SKM-1 (cell line): ENCODE measurements at regions not wholly inside any gene's neighbourhood (a gene's known extent, or its start where the extent isn't known, plus 50 kb on each side); places are given as distances from the start of the nearest gene placed in this dataset.
A peak's percentile ranks its signal among the peaks of the same experiment; 100 is the strongest.
"Not testable (repeated sequence)": the region's sequence is repeated elsewhere in the genome, so short reads cannot be mapped to it uniquely, and the experiment has no call there.

Experiments used
- DNase-seq: peaks from one replicate; lab custom pipeline; 2025; ENCODE audit not compliant: unreplicated experiment; lab: John Stamatoyannopoulos, UW

DNA sequence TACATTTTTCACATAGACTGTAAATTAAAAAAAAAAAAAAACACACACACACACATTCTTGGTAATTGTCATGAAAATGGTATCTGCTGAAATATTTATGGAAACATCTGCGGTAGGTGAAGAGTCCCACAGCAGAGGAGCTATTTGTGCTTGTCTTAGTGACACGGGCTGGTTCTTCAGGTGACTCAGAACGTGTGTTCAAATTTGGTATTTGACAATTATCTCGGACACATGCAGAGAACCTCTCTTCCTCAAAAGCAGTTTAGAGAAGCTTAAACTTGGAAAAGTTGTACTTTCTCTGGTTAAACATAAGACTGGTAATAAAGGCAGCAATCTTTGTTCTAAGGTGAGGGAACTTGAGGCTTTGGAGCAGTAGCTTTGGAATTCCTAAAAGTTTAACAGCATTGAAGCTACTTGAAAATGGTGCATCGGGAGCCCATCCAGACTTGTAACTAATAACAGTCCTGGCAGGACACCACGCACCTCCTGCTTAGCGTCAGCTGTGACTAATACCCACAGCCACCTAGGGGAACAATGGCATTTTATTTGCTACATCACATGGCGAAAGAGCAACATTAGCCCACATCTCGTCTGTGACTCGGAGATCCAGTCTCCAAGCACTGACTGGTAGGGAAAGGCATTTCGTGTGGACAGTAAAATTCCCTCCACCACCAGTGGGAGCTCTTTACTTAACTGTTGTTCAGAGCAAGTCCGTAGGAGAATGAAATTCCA lies 1505.1 kb upstream of the SLC10A2 start:
- DNase-seq = peak; percentile 22

DNA sequence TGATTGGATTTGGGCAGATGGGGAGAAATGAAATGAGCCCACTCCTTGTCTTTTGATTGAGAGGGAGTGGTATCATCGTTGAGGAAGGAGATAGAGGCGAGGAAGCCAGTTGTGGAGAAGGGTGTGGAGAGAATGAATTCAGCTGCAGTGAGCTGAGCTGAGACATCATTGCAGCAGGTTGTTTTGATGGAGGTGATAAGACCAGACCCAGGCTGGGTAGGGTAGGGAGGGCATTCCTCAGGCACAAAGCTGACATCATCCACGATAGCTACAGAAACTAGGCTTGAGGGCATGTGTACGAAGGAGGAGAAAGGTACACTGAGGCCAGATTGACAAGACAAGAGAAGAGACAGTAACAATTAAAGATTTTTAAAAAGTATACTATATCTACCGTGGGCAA lies 1500.9 kb upstream of the SLC10A2 start:
- DNase-seq = no peak

DNA sequence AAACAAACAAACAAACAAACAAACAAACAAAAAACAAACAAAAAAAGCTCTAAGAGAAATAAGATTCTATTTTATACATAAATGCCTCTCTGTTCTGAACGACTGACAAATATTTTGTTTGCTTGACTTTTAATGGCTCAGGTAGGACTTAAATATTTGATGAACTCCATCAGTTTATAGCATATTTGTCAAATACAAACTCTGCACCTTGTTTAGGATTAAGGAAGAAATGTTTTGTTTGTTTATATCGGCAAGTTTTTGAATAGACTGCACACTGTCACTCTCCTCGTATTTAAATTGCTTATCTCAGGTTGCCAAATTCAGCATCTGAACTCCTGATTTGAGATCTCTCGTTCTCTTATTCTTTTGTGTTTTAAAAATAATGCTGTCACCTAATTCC lies 1499.7 kb upstream of the SLC10A2 start:
- no peak for DNase-seq

DNA sequence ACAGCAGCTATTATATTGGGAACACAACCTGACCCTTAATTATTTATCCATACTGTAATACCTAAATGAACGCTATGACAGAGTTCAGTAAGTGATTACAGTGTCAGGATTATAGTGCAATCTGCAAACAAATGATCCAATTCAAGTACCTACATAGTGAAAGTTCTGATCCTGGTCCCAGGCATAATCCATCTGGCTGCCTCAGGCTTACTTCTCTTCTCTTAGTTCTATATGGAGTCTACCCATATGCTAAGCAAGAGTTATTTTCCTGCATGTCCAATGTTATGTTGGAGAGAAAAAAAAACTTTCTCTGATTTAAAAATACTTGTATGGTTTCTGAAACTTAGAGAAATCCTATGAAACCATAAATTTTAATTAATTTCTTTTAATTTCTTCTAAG lies 1487.7 kb upstream of the SLC10A2 start:
- no peak for DNase-seq

DNA sequence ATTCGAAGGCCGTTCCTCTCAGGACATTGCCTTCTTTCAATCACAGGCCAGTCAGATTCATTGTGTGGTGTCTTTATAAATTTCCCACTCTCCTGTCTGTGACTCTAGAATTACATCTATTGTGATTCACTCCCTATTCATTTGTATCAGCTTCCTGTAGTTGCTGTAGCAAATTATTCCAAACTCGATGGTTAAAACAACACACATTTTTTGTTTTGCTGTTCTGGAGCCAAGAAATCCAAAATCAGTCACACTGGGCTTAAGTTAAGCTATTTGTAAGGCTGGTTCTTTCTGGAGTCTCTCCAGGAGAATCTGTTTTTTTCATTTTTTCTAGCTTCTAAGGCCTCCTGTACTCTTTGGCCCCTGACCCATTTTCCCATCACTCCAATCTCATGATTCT lies 1487.0 kb upstream of the SLC10A2 start:
- DNase-seq = no peak

DNA sequence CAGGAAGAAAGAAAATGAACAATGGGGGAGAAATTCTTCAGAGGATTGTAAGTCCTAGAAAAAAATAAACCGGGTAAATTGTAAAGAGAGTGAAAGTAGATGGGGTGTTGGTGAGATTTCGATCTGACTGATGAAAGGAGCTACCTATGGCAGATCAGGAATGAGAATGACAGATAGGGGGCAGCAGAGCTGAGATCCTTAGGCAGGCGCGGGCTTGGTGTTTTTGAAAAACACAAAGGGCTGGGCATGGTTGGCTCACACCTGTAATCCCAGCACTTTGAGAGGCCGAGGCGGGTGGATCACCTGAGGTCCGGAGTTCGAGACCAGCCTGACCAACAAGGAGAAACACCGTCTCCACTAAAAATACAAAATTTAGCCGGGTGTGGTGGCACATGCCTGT lies 1468.6 kb upstream of the SLC10A2 start:
- no peak for DNase-seq

DNA sequence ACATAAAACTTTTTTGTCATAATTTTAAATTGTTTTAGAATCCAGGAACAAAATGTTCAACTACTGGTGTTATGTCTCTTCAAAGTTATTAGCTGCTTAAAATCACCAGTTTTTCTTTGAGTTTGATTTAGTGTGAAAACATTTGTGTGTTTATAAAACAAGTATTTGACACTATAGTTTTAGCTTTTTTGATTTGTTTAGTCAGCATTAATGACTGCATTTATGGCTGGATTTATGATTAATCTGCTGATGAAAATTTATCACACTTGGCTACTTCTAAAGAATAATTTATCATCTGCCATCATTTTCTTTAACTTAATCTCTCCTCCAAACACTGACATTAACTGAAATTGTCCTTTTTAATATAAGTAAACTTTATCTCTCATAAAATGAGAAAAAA lies 1465.9 kb upstream of the SLC10A2 start:
- DNase-seq = no peak

DNA sequence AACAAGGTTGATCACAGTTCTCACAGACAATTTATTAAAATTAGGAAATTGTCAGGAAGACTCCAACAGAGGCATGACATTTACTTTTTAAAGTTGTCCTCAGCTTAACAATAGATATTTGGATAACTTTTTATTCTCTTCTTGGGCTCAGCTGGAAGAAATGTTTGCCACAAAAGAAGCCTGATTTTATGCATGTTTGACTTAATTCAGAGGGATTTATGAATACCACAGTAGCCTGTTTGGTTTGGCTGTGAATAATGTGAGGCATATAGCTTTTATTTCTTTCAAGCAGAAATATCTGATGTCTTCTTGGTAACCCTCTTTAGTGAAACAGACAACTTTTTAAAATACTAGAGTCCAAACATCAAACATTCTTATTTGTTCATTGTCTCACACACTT lies 1464.5 kb upstream of the SLC10A2 start:
- no peak for DNase-seq

DNA sequence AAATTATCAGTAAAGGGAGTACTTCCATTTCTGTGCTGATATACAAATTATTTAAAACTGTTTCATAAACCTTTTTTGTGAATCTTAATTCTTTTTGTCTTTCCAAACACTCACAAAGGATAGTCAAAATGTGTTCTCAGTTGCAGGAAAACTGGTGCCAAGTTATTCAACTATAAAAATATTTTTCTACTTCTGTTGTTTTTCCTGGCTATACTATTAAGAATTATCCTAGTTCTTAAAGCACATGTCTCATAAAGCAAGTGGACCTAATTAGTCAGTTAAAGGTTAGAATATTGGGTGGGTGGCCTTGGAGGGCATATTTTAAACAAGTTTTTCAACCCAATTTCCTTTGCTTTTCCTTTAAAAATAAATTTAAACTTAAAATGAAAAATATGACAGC lies 1460.3 kb upstream of the SLC10A2 start:
- no peak for DNase-seq

DNA sequence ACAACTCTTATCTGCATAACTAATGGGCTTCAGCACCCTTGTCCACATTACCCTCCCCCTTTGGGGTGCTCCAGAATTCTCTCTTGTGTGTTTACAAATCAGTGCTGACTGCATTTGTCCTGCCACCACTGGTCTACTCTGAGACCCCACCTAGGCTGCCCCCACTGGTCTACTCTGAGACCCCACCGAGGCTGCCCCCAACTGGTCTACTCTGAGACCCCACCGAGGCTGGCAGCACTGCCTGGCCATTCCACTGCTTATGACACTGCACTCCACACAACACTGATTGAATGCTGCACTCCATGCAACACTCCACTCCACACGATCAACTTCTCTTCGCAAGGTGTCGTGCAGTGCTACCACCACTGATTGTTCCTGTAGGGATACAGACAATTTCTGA lies 1459.2 kb upstream of the SLC10A2 start:
- no peak for DNase-seq

DNA sequence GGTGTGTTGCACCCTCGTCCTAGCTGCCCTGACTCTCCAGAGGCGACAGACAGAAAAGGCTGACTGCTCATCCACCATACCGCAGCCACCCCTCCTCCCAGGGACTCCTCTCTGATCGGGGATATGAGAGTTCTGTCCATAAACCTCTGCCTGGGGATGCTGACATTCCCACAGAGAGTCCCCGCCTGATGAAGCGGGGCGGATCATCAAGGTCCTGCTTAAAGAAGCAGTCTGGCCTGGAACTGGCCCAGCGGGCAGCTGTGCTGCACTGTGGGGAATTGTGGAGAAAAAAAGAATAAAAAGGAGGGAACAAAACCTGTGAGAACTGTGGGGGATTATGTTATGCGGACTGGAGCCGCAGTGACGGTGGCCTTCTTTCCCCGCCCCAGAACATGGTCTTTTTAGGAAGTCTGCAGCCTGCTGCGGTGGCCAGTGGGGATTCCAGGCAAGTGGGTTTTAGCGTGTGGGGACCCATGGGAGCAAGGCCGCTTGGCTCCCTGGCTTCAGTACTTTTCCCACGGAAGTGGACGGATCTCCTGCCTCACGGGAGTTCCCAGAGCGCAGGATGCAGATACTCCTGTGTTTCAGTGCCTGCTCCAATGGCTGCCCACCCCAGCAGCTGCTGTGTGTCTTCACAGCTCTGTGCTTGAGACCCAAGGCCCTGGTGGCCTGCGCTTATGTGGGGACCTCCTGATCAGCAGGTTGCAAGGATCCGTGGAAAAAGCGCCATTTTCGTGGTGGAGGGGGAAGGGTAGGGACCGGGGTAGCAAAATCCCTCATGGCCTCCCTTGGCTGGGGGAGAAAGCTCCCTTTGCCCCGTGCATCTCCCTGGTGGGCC lies 1456.2 kb upstream of the SLC10A2 start:
- no peak for DNase-seq

DNA sequence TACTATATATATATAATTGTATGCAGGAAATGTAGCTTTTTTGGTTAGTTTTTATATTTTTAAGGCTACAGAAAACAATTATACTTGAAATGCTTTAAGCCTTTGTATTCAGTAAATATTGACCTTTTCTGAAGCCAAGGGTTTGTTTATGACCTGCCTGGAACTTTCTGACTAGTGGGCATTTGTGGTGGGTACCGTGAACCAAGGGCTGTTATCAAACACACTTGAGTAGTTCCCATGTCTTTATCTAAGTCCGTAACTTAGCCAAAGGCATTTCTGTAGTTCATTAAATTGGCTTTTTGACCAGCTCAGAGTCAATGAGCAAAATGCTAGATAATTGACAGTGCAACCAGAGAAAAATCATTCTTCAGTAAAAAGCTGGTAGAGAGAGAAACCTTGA lies 1444.2 kb upstream of the SLC10A2 start:
- no peak for DNase-seq

DNA sequence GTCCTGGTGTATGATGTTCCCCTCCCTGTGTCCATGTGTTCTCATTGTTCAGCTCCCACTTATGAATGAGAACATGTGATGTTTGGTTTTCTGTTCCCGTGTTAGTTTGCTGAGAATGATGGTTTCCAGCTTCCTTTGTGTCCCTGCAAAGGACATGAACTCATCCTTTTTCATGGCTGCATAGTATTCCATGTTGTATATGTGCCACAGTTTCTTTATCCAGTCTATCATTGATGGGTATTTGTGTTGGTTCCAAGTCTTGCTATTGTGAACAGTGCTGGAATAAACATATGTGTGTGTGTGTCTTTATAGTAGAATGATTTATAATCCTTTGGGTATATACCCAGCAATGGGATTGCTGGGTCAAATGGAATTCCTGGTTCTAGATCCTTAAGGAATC lies 1427.3 kb upstream of the SLC10A2 start:
- not testable (repeated sequence) for DNase-seq

DNA sequence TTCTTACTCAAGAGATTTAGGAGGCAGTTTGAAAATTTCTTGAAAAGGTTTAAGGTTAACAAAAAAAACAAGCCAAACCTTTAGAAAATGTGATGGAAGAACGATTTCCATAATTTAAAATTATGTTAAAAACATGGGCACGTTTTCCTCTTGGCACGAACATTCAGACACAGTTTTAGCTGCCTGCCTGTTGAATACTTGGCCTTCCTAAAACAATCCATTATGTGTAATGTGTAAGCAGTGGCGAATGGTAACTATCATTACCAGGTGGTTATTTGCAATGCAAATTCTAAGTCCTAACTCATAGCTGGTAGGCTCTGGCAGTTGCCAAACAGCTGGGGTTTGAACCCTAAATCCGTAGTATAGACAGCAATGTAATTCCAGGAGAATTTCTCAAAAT lies 1425.7 kb upstream of the SLC10A2 start:
- no peak for DNase-seq

DNA sequence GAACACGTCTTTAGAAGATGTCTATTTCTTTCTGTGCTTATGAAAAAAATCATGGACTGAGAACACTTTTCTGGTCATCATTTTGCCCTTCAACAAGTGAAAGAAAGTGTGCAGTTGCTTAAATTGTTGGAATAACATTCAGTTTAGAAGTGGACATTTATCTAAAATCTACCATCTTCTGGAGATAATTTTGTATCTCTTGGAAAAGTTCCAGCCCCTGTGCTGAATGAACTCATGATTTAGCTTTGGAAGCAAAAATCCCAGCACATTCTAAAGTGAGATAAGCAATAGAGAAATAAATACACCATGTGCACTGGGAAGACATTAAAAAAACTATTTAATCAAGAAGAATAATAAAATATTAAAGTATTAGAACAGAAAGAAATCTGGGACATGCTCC lies 1420.8 kb upstream of the SLC10A2 start:
- no peak for DNase-seq

DNA sequence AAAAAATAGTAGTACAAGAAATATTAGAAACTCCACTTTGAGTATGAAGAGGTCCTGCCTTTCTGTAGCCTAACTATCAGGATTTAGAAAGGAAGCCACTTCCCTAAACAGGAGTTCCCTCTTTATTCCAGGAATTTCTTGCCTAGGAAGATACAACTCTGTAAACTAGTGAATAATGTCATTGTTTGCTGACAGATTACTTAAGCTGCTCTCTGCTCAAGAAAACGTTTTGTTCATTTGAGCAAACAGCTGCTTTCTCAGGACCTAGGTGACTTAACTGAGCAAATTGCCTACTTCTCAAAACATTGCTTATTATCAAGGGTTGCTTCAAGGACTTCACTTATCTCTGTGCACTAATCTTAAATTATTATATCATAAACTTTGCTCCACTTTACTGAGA lies 1419.4 kb upstream of the SLC10A2 start:
- no peak for DNase-seq

DNA sequence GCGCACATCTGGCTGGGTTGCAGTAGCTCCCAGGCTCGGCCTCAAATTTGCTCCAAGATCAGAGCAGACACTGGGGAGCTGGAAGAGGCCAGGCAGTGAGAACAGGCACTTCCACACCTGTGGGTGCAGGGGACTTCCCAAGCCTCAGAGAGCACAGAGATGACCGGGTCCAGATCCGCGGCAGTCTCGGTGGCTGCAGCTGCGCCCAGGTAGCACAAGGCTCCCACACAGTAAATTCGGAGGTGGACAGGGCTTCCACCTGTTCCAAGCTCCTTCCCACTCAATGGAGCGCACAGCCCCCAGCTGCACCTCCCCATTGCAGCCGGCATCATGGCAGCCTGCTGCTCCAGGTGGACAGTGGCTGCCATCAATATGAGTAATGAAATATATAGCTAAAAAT lies 1417.4 kb upstream of the SLC10A2 start:
- DNase-seq = no peak

DNA sequence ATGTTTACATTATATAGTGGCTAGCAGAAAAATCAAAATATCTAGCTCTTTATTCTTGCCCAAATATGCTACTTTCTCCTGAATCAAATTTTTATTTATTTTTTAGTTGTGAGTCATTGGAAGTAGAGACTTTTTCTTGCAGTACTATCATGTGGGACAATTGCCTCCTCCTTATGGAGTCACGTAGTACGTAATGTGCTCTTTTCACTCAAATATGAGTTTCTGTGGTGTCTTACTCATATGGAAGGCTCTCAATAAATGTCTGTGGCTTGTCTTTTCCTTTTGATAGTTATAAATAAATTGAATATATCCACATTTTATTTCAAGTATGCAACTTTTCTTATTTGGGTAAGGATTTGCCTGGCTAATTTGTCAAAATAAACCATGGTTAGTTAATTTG lies 1411.0 kb upstream of the SLC10A2 start:
- DNase-seq = no peak

DNA sequence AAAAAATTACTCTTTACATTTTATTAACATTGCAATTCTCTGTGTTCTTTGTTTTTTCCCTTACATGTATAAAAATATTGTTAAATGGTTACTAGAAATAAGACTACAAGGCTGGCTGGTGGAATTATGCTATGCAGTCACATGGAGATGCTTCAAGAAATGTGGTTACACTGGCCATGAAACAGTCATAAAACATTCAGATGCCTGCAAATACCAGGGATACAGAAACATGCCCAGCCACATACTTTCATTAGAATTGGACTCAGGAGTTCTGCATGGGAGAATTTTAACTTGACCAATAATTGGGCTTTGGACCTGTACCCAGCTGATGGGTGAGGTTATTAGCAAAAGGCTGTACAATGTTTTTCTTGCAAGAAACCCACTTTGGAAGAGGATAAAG lies 1407.7 kb upstream of the SLC10A2 start:
- no peak for DNase-seq

DNA sequence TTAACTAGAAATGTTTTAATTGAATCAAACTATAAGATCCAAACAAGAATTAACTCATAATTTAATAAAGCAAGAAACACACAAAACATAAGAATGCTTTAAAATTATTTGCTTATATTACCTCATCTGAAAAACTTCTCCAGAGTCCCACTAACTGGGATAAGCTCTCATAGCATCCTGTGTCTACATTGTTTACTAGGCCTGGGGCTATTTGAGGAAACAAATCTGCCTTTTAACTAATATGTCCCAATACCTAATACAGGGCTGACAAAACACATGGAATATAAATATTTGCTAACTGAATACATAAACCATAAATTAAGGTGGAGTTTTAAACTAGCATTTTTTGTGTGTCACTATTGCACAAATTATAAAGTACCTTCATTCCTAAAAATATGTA lies 1399.8 kb upstream of the SLC10A2 start:
- no peak for DNase-seq

DNA sequence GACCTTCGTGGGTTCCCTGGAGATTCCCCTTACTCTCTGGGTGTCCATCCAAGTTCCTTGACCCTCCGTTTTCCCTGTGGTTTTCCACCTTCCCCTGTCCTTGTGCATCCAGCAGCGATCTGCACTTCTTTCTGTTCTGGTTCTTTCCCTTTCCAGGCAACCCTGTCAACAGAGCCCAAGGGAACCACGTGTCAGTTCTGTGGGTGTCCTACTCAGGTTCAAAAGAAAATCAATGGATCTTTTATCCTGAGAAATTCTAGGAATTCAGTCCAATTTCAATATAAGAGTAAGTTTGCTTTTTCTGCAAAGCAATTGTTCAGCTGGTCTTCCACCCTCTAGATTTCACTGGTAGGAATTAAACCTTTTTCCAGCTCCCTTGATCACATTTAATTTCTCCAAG lies 1394.8 kb upstream of the SLC10A2 start:
- no peak for DNase-seq

DNA sequence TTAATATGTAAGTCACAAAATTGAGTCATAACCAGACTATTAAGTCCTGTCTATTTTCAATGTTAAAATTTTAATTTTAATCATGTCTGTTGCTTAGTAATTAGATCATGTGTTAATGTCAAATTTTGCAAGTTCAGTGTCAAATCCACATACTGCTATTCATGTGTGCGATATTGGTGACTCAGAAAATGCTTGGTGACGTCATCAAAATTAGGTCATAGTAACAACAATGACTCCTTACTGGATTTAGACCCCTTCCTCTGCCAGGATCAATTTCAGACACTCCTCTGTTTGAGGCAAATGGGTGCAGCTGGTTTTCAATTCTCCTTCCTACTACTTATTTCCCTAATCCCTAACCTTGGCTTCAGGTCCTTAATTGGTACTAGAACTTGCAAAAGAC lies 1394.3 kb upstream of the SLC10A2 start:
- DNase-seq = no peak

DNA sequence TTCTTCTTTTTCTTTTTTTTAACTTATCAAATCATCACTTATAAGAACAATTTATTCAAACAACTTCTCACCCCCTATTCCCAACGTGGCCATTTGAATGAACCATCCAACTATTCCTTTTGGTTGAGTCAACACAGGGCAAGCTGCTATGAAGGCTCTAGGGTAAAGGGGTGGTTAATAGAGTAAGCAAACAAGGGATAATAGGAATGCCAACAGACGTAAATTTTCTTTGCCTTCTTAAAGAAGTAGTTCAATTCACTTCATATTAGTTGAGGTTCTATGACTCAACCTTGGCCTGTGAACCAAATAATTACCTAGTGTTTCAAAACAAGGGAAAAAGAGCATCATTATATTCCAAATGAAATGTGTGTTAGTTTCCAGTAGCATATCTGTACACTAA lies 1383.8 kb upstream of the SLC10A2 start:
- no peak for DNase-seq
